Esophagus muscularis mucosa (tissue), 4 donors: ENCODE measurements at regions not wholly inside any gene's neighbourhood (a gene's known extent, or its start where the extent isn't known, plus 50 kb on each side); places are given as distances from the start of the nearest gene placed in this dataset.

Source experiments
- CTCF ChIP-seq, 3 experiments: fragments of 200-600 bp in 2 of 3; fragments of 450-650 bp in 1 of 3; sonication (generic) in 2 of 3; IDR thresholded peaks; one replicate each; pipeline ENCODE4 v1.5.1; 2017 to 2019; ENCODE audit warnings: antibody characterized with exemption in 3 of 3, mild to moderate bottlenecking in 2 of 3, moderate library complexity in 1 of 3
- EP300 ChIP-seq: sonication (generic); formaldehyde crosslinking; IDR thresholded peaks from one replicate; pipeline ENCODE4 v1.6.1; 2017; ENCODE audit warnings: antibody characterized with exemption
- POLR2A ChIP-seq: fragments of 450-650 bp; IDR thresholded peaks from one replicate; pipeline ENCODE4 v1.6.1; 2017; ENCODE audit warnings: antibody characterized with exemption, moderate library complexity, mild to moderate bottlenecking, low read depth
- POLR2AphosphoS5 ChIP-seq, 2 donors: sonication (generic); formaldehyde crosslinking; IDR thresholded peaks; one replicate each; pipeline ENCODE4 v1.6.1; 2017; ENCODE audit warnings: antibody characterized with exemption in 2 of 2

GRCh38 chr1:106924360-106924759 lies 132.1 kb upstream of the PRMT6 start:
- TF ChIP-seq POLR2A (no peak), CTCF (IDR thresholded peaks at IDR 0.05) (no peak), POLR2AphosphoS5 (IDR thresholded peaks at IDR 0.05) (no peak), EP300 (no peak)
